ENCODE measurements at regions not wholly inside any gene's neighbourhood (a gene's known extent, or its start where the extent isn't known, plus 50 kb on each side); places are given as distances from the start of the nearest gene placed in this dataset.

GRCh38 chr11:71106671-71107070 is 145.7 kb downstream of the SHANK2 start:
- no peak for TF ChIP-seq MYC (IDR thresholded peaks at IDR 0.05; ENCODE audit: low read depth, low read length)
- no peak for TF ChIP-seq CTCF (IDR thresholded peaks at IDR 0.05; ENCODE audit: low read depth, low read length)
- no peak for TF ChIP-seq POLR2A (IDR thresholded peaks at IDR 0.05; ENCODE audit: extremely low read depth, insufficient read length)
- no peak for TF ChIP-seq MAX (IDR thresholded peaks at IDR 0.05; ENCODE audit: low read depth, low read length)

Measured in NB4 (cell line).